Fibroblast of the aortic adventitia (primary cell): ENCODE measurements at regions not wholly inside any gene's neighbourhood (a gene's known extent, or its start where the extent isn't known, plus 50 kb on each side); places are given as distances from the start of the nearest gene placed in this dataset.

Source experiments
- DNase-seq: peaks from one replicate; pipeline ENCODE4 v3.0.0-alpha.2; 2010; ENCODE audit warnings: low read depth
- H3K4me3 ChIP-seq: 2 replicates; pipeline ENCODE4 v1.5.1; 2011; ENCODE audit warnings: low read depth, mild to moderate bottlenecking, control low read depth, low read length, moderate library complexity
- CTCF ChIP-seq: IDR thresholded peaks from 2 replicates; pipeline ENCODE4 v1.5.1; 2011; ENCODE audit warnings: mild to moderate bottlenecking, low read length, control low read depth, inconsistent platforms; ENCODE audit not compliant: insufficient read depth

GRCh38 chr7:54112567-54112966 is 429.6 kb upstream of the VSTM2A start:
- DNase-seq: no peak
- no peak for TF ChIP-seq CTCF
- no peak overlapping the region for H3K4me3 ChIP-seq

GRCh38 chr7:54115028-54115763 is 427.0 kb upstream of the VSTM2A start:
- DNase-seq: no peak
- no peak overlapping the region for H3K4me3 ChIP-seq

GRCh38 chr7:54116956-54117355 is 425.2 kb upstream of the VSTM2A start:
- H3K4me3 ChIP-seq: no peak overlapping the region
- TF ChIP-seq CTCF: no peak
- no peak for DNase-seq

More at GRCh38 chr7:54115028-54115763, 427.0 kb upstream of the VSTM2A start:
- no peak for TF ChIP-seq CTCF

- DNase-seq: no peak
- H3K4me3 ChIP-seq: no peak overlapping the region
- no peak for TF ChIP-seq CTCF
Observed at GRCh38 chr7:54129035-54129434, 413.1 kb upstream of the VSTM2A start.

- TF ChIP-seq CTCF: no peak
- no peak for DNase-seq
- no peak overlapping the region for H3K4me3 ChIP-seq
Observed at GRCh38 chr7:54141576-54141975, 400.6 kb upstream of the VSTM2A start.

GRCh38 chr7:54145716-54146115 is 396.5 kb upstream of the VSTM2A start:
- DNase-seq: no peak
- no peak for TF ChIP-seq CTCF
- H3K4me3 ChIP-seq: no peak overlapping the region

GRCh38 chr7:54153462-54153861 is 388.7 kb upstream of the VSTM2A start:
- no peak for DNase-seq
- no peak overlapping the region for H3K4me3 ChIP-seq
- no peak for TF ChIP-seq CTCF
